ENCODE measurements at regions not wholly inside any gene's neighbourhood (a gene's known extent, or its start where the extent isn't known, plus 50 kb on each side); places are given as distances from the start of the nearest gene placed in this dataset.
"Not testable (repeated sequence)": the region's sequence is repeated elsewhere in the genome, so short reads cannot be mapped to it uniquely, and the experiment has no call there.

DNA sequence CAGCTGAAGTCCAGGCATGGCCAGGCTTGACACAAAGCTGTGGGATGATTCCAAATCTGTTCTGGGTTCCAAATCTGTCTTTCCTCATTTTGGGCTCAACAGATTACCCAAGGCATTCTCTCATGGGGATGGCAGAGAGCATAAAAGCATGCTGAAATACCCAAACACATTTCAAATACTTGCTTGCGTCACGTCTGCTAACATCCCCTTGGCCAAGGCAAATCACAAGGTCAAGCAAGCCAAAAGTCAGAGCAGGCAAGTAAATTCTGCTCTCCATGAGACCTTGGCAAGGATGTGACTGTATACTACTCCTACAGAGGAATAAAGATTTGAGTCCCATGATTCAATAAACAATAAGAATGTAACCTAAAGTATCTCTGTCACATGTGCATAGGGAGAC is 306.7 kb downstream of the EPB41L4A start:
- DNase-seq (ENCODE audit: low spot score) = no peak

DNA sequence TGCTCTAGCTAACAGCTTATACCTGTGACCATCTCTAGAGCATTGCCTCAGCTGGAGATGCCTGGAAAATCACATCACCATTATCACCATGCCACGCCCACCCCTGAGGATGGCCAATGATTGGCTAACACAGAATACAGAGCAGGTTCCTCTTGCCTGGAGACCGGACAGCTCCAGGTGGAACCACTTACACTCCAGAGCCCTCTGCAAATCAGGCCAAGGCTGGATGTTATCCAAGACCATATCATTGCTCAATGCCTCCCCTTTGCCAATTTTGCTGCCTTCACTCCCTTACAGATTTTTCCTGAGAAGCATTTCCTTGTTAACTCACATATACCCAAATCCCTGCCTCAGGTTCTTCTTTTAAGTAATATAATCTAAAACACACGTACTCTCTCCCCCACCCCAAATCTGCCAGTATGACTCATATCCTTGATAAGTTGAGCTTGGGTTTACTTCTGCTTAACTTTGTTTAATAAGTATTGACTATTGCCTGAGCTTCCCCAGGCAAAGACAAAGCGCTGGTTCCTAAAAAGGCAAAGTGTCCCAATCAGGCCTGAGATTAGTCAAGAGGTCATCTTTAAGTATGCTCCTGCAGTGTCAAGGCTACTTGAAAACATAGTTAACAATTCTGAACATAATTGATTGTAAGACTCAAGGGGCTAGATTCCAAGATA is 309.6 kb downstream of the EPB41L4A start:
- DNase-seq (ENCODE audit: low spot score) = no peak

DNA sequence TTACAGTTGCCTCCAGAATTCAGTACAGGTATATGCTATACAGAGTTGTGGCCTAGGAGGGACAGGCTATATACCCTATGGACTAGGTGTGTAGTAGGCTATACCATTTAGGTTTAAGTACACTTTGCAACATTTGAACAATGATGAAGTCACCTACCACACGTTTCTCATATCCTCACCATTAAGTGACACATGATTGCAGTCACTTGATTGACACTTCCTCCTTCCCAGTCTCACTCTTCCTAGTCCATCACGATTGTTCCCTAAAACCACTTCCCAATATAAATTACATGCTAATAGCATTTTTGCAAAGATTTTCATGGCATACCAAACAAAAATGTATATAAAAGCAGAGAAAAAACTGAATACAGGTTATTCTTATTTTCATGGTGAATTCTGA is 312.2 kb downstream of the EPB41L4A start:
- no peak for DNase-seq (ENCODE audit: low spot score)

DNA sequence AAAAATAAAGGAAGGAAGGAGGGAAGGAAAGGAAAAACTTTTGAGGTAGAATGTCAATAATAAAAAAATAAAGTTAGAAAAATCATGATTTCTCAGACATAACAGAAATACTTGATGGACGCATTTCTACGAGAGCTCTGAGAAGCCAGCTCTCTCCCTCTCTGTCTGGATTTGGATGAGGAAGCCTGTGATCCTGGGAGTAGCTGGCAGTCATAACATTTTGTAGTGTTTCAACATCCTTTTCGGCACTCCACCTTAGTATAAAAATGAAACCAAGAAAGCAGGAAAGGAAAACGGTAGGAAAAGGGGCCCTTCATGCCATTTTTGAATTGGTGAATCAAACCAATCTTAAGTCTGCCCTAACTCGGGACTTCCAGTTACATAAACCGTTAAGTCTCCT is 321.3 kb downstream of the EPB41L4A start:
- no peak for DNase-seq (ENCODE audit: low spot score)

DNA sequence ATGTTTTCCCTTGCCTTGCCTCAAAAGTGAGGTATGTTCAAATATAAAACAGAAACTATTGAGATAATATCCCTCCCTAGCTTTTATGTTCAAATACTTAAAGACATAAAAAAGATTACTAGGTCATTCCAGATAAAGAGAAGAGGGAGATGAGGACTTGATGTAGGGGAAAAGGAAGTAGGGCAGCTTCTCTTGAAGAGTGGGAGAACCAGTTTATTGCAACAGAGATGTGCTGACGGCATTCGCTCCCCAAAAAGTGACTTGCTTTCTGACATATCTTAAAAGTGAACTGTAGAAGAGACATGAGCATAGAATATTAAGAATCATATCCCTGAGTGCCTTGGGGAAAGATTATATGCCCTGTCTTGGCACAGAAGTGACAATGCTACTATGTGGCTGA is 330.2 kb upstream of the NREP start:
- DNase-seq (ENCODE audit: low spot score) = no peak

DNA sequence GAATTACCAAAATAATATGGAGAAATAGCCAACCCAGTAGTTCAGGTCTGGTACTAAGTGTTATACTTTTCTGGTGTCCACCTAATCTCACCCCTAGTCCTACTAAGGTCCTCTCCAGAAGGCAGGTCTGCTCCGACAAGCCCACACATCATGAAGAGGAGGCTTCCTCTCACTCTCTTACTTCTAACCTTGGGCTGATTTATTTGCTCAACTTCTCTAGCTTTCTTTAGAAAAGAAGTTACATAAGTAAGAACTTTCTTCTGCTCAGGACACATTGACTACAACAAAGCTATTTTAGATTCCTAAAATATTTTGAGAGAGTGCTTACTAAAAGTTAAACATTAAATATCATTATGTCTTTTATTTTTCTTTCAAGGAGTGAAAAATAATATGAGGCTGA is 329.7 kb upstream of the NREP start:
- DNase-seq (ENCODE audit: low spot score) = no peak

DNA sequence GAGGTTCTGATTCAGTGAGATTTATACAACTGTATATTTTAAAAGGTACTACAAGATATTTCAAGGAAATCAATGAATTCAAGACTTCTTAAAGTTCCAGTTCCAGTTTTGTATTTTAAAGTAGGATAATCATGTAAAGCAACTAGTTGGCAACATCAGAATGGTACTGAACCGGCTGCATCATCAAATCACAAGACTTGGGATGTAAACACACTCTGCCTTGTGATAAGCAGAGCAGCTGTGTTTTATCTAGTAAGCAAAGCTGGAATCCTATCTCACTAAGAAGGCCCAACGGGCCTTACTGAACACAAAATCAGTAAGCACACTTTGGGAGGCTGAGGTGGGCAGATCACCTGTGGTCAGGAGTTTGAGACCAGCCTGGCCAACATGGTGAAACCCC is 327.2 kb upstream of the NREP start:
- no peak for DNase-seq (ENCODE audit: low spot score)

DNA sequence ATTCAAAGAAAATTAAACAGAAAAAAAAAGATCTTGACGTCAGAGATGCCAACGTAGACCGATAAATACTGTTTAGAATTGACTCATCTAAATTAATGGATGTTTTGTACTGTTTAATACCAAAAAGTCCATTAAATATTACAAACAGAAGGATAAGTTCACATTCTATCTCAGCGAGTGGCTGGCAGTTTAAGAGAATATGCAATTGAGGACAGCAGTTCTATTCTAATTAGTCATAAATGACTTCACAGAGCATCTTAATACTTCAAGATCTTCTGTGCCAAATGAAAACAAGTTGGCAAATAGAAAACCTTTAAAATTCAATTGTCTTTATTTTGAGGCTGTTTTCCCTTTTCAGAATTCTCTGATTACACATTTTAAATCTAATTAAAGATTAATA is 326.6 kb upstream of the NREP start:
- DNase-seq (ENCODE audit: low spot score) = no peak

DNA sequence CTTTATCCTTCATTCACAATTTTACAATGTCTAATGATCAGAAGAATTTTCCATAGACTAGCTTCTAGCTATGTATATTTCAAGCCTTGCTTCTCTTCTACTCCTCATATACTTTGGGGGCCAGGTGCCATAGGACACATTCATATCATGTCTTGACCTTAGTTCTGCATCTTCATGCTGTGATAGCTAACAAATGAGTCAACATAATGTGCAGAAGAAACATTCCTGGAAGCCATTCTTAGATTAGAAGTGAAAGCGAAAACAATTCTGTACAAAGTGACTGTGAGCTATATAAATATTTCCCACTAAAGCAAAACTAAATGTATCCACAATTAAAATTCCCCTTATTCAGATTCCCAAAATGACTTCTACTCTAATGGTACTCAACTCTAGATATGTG is 320.2 kb upstream of the NREP start:
- no peak for DNase-seq (ENCODE audit: low spot score)

DNA sequence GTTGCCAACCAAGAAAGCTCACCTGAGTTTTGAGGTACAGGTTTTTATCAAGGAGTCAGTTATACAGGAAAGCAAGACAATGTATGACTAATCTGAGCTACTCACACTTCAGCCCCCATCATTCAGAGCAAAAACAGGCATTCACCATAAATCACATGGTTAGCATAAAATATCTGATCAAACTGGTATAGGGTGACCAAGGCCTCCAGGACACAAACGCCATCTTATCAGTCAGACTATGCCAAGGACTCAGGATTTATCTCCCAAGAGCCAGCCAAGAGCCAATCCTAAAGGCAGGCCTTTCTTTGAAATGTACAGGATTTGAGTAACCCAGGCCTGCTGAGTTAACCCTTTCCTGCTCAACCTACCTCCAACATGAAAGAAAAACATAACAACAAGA is 313.0 kb upstream of the NREP start:
- DNase-seq (ENCODE audit: low spot score) = no peak

DNA sequence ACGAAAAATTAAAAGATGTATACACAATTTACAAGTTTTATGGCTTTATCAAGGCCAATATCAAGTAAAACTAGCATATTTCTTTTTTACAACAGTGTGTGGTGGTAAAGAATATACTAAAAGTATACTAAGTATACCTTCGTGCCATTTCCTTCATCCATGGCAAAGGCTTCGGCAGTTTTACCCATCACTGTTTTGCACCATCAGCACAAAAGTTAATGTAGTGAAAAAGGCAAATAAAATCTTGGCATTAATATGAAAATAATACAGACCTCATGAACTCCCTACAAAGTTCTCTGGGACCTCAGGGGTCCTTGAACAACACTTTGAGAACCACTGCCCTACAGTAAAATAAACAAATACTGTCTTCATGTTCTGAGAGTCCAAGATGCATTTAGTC is 312.3 kb upstream of the NREP start:
- no peak for DNase-seq (ENCODE audit: low spot score)

DNA sequence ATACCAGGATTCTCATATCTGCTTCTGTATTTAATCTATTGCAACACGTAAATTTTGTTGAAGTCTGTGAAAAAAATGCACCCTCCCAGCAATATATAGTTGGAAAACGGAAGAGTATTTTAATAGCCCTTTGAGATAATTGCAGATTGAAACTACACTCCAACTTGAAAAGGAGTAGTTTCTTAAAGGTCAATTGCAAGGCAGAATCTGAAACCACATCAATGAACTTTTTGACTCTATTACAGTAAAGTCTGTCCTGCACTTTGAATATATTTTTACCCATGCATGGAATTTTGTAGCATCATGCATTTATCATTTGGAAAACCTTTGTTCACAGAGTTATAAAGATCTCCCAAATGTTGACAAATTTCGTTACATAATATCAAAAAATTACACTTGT is 311.6 kb upstream of the NREP start:
- no peak for DNase-seq (ENCODE audit: low spot score)

DNA sequence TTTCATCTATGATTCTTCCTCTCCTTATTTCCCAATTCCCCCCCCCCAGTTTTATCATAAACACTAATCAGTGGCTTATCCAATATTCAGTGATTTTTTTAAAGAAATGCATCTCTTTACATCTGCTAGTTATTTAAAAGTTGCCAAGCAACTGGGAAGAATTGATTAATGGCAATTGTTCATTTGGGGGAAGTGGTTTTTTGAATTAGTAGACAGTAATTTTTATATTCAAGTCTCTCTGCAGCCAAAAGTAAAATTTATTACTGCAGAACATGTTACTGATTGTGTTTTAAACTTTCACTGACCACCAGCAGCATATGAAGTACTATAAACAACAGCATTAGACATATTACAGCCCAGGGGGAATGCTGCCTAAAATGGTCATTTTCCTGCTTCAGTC is 308.8 kb upstream of the NREP start:
- DNase-seq (ENCODE audit: low spot score) = no peak

DNA sequence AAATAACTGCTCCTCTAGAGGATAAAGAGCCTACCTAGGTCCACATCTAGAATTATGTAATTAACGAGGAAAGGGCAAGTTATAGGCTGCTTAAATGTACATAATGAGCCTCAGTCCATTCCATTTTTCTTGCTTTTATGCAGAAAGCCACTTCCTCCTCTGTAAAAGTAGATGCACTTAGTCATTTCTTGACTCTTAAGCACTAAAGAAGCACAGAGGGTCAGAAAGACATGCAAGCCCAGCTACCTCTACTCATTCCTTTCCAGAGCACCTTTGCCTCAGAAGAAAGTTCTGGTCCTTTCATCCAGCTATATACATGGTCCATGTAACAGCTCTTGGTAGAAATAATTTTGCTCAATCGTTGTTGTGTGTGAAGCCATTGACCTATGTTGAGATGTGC is 308.0 kb upstream of the NREP start:
- no peak for DNase-seq (ENCODE audit: low spot score)

DNA sequence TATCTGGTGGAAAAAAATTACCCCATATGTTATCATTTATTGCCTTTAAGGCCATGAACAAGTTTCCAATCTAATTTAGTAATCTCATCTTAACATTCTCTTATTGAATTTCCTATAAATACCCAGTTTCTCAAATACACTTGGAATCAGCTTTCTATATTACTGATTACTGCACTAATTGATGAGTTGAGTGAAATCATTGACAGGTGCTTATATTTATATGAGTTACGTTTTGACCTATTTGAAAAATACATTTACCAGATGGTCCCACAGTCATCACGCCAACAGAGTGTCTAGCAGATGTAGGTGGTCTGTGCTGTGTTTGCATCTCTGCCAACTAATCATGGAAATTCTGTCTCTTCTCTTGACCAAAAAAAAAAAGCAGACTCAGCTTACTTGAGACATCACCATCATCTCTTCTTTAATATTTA is 307.3 kb upstream of the NREP start:
- DNase-seq (ENCODE audit: low spot score) = no peak

DNA sequence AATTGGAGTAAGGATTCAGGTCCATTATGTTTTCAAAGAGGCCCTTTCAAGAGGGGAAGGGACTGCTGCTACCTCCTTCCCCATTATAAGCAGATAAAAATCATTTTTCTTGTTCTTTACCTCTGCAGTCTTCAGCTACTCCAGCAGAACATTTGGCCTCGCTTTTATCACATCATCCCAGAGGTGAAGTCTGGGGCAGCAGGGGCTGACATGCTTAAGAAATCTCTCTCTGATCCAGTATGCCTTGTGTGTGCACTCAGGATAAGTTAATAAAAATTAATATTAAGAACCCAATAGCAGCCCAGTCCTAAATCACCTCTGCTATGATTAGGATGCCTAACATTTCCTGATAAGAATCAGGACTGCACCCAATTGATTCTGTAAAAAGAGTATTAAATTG is 306.9 kb upstream of the NREP start:
- no peak for DNase-seq (ENCODE audit: low spot score)

DNA sequence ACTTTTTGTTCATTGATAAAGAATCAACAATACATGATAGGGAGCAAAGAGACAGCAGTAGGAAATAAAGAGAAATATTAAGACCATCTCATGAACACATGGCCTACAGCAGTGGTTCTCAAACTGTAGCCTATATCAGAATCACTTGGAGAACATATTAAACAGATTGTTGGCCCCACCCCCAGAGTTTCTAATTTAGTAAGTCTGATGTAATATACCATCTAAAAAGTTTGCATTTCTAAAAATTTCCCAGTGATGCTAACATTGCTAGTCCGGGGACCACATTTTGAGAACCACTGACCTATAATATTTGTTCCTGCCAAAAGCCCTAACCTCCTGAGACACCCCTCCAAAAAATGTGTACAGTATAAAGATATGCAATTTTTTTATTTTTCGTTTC is 306.2 kb upstream of the NREP start:
- DNase-seq (ENCODE audit: low spot score) = no peak

DNA sequence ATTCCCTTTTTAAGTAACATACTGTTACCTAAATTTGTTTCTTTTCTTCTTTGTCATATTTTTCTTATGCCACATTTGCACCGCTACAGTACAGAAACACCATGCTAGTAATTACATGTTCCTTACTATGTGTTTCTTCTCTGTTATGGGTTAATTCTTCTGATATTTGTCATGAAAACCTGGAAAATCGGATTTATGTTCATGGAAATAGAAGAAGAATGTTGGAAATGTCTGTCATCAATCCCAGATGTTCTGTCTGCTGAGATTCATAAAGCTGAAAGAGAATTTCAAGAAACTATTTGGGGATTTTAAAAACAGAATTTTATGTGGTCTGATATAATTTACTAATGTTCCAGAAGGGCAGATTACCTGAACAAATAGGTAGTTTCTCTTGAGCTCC is 305.2 kb upstream of the NREP start:
- no peak for DNase-seq (ENCODE audit: low spot score)

DNA sequence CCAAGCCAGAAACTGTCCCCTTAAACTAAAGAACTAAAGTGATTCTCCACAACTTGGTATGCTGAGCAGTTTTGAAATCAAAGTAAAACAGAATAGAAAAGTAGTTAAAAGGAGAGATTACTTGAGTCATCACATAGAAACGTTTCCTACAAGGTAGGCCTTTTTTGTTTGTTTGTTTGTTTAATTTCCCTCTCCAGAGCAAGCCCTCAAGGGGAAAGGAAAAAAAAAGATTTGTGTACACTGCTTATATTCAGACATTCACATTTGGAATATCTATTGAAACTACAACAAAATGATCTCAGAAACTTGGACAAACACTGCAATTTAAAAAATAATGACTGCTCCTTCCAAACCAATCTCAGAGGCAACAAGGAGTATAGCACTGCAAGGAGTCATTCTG is 304.7 kb upstream of the NREP start:
- no peak for DNase-seq (ENCODE audit: low spot score)

DNA sequence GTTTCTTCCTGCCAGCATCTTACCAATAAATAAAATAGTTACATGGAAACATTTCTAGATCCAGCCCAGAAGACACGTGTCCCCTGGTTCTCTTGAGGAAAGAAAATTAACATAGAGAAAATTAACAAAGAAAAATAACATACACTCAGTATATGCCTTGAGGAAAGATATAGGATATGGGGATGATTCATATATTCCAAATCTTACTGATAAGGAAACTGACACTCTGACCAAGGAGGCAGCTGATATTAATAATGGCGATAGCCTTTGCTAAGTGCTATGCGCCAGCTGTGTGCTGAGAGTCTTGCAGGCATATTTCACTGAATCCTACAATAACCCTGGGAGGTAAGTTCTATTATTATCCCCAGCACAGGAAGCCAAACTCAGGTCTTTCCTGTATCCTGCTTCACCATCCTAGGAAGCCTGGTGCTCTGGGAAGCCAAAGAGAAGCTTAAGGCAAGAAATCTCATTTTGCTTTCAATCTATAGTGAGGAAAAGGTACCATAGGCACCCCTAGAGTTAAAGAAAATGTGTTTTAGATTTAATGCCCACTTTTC is 302.7 kb upstream of the NREP start:
- DNase-seq (ENCODE audit: low spot score) = no peak

DNA sequence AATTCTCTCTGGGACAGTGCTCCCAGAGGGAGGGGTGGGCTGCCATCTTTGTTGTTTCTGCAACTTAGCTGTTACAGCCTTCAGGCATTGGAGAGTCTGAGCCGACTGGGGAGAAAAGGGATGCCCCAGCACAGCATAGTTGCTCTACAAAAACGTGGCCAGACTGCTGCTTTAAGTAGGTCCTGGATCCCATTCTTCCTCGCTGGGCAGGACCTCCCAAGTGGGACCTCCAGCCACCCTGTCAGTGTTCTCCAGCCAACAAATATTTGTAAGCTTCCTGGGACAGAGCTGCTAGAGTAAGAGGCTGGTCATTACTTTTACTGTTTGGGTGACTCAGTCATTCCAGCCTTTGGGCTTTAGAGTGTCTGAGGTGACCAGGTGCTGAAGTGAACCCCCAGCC is 292.7 kb upstream of the NREP start:
- DNase-seq (ENCODE audit: low spot score) = no peak

DNA sequence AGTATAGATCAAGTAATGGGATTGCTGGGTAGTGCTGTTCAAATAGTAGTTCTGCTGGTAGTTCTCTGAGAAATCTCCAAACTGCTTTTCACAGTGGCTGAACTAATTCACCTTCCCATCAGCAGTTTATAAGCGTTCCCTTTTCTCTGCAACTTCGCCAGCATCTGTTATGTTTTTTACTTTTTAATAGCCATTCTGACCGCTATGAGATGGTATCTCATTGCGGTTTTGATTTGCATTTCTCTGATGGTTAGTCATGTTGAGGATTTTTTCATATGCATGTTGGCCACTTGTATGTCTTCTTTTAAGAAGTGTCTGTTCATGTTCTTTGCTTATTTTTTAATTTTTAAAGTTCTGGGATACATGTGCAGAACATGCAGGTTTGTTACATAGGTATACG is 279.2 kb upstream of the NREP start:
- DNase-seq (ENCODE audit: low spot score) = no peak

DNA sequence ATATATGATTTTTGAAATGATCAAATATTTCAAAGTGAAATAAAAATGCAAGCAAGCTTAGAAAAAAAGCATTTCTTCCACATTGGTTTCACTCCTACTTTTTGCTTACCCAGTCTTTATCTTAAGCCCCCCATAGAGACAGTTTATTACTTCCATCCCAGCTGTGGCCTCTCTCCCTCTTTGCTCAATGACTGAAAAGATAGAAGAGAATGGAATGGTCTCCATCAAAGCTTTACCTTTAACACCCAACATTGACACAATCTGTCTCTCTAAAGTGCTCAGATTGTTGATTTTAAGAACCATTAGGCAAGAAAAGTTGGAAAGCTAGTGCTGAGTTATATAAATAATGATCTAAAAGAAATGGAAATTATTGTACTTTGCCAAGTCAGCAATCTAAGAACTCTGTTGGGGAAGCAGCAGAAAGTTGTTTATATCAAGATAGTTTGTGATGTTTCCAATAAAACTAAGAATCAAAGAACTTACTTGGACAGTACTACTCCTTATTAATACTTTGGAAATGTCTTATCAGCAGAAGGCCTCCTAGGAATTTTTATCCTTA is 277.5 kb upstream of the NREP start:
- no peak for DNase-seq (ENCODE audit: low spot score)

DNA sequence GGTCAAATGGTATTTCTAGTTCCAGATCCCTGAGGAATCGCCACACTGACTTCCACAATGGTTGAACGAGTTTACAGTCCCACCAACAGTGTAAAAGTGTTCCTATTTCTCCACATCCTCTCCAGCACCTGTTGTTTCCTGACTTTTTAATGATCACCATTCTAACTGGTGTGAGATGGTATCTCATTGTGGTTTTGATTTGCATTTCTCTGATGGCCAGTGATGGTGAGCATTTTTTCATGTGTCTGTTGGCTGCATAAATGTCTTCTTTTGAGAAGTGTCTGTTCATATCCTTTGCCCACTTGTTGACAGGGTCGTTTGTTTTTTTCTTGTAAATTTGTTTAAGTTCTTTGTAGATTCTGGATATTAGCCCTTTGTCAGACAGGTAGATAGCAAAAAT is 269.9 kb upstream of the NREP start:
- DNase-seq (ENCODE audit: low spot score) = not testable (repeated sequence)
